ENCODE measurements at regions not wholly inside any gene's neighbourhood (a gene's known extent, or its start where the extent isn't known, plus 50 kb on each side); places are given as distances from the start of the nearest gene placed in this dataset.
"Not testable (repeated sequence)": the region's sequence is repeated elsewhere in the genome, so short reads cannot be mapped to it uniquely, and the experiment has no call there.

- TF ChIP-seq EZH2phosphoT487 (IDR thresholded peaks at IDR 0.05; ENCODE audit: borderline replicate concordance), result no peak
- no peak for TF ChIP-seq CTCF (conservative IDR thresholded peaks at IDR 0.05; ENCODE audit: low read length)
- Histone ChIP-seq H3K36me3 (ENCODE audit: insufficient read depth, low read length) (no peaks in the 10 kb centered on the region), H2AFZ (ENCODE audit: low read length) (no peak overlapping the region), H3K9me2 (replicated peaks; ENCODE audit: low read depth, low read length) (no peaks in the 10 kb centered on the region), H3K9ac (ENCODE audit: low read depth, low read length, poor library complexity, severe bottlenecking) (no peak overlapping the region), H3F3A (ENCODE audit: low read depth) (no peaks in the 10 kb centered on the region), H3K27me3 (ENCODE audit: insufficient read depth, low read length, poor library complexity, severe bottlenecking) (no peaks in the 10 kb centered on the region), H3K79me2 (ENCODE audit: insufficient read depth, low read length) (no peaks in the 10 kb centered on the region), H3K4me3 (ENCODE audit: low read length, poor library complexity, severe bottlenecking) (no peak overlapping the region), H3K4me2 (ENCODE audit: low read depth, low read length, poor library complexity, severe bottlenecking) (no peak overlapping the region), H3K9me3 (ENCODE audit: insufficient read depth, low read depth, low read length) (no peaks in the 10 kb centered on the region), H4K20me1 (ENCODE audit: insufficient read depth, low read length, poor library complexity, severe bottlenecking) (no peaks in the 10 kb centered on the region), H3K4me1 (ENCODE audit: insufficient read depth, low read length, poor library complexity, severe bottlenecking) (no peaks in the 10 kb centered on the region)
Observed at GRCh38 chr20:30281584-30282197, 975.8 kb upstream of the DEFB115 start.

- Histone ChIP-seq H3K9ac (ENCODE audit: low read depth, low read length, poor library complexity, severe bottlenecking) (peak overlapping the region; percentile 36), H3K4me2 (ENCODE audit: low read depth, low read length, poor library complexity, severe bottlenecking) (peak overlapping the region; percentile 27), H3K4me3 (ENCODE audit: low read length, poor library complexity, severe bottlenecking) (peak overlapping the region; percentile 27)
- H3K9me3 ChIP-seq (ENCODE audit: insufficient read depth, low read depth, low read length); H2AFZ ChIP-seq (ENCODE audit: low read length); H4K20me1 ChIP-seq (ENCODE audit: insufficient read depth, low read length, poor library complexity, severe bottlenecking); H3K36me3 ChIP-seq (ENCODE audit: insufficient read depth, low read length); H3K4me1 ChIP-seq (ENCODE audit: insufficient read depth, low read length, poor library complexity, severe bottlenecking); H3K27me3 ChIP-seq (ENCODE audit: insufficient read depth, low read length, poor library complexity, severe bottlenecking); H3K9me2 ChIP-seq (replicated peaks; ENCODE audit: low read depth, low read length); H3F3A ChIP-seq (ENCODE audit: low read depth); H3K79me2 ChIP-seq (ENCODE audit: insufficient read depth, low read length): not testable (repeated sequence)
Observed at GRCh38 chr20:30283476-30284280, 973.8 kb upstream of the DEFB115 start.

GRCh38 chr20:30284281-30284905 lies 973.1 kb upstream of the DEFB115 start:
- no peaks in the 10 kb centered on the region for H3K9me2 ChIP-seq (replicated peaks; ENCODE audit: low read depth, low read length)
- peak overlapping the region; percentile 27 for H3K4me3 ChIP-seq (ENCODE audit: low read length, poor library complexity, severe bottlenecking)
- no peaks in the 10 kb centered on the region for H3K9me3 ChIP-seq (ENCODE audit: insufficient read depth, low read depth, low read length)
- H3K9ac ChIP-seq (ENCODE audit: low read depth, low read length, poor library complexity, severe bottlenecking), result no peak overlapping the region
- no peaks in the 10 kb centered on the region for H3K36me3 ChIP-seq (ENCODE audit: insufficient read depth, low read length)
- no peaks in the 10 kb centered on the region for H3F3A ChIP-seq (ENCODE audit: low read depth)
- H3K4me1 ChIP-seq (ENCODE audit: insufficient read depth, low read length, poor library complexity, severe bottlenecking), result no peaks in the 10 kb centered on the region
- no peaks in the 10 kb centered on the region for H4K20me1 ChIP-seq (ENCODE audit: insufficient read depth, low read length, poor library complexity, severe bottlenecking)
- peak overlapping the region; percentile 27 for H3K4me2 ChIP-seq (ENCODE audit: low read depth, low read length, poor library complexity, severe bottlenecking)
- no peaks in the 10 kb centered on the region for H3K27me3 ChIP-seq (ENCODE audit: insufficient read depth, low read length, poor library complexity, severe bottlenecking)
- TF ChIP-seq CTCF (conservative IDR thresholded peaks at IDR 0.05; ENCODE audit: low read length) (no peak), EZH2phosphoT487 (IDR thresholded peaks at IDR 0.05; ENCODE audit: borderline replicate concordance) (no peak)
- no peak overlapping the region for H2AFZ ChIP-seq (ENCODE audit: low read length)
- H3K79me2 ChIP-seq (ENCODE audit: insufficient read depth, low read length), result no peaks in the 10 kb centered on the region
